Mesothelial cell of epicardium (in vitro differentiated cells): ENCODE measurements at regions not wholly inside any gene's neighbourhood (a gene's known extent, or its start where the extent isn't known, plus 50 kb on each side); places are given as distances from the start of the nearest gene placed in this dataset.
A peak's percentile ranks its signal among the peaks of the same experiment; 100 is the strongest.

Experiments used
- DNase-seq, 2 experiments: peaks; one replicate each; pipeline ENCODE4 v3.0.0; 2021; ENCODE audit warnings: low spot score in 2 of 2; ENCODE audit not compliant: unreplicated experiment in 2 of 2
- H3K27ac Mint-ChIP-seq: 2 replicates; pipeline ENCODE4 v1.8.0; 2021; ENCODE audit warnings: mixed read lengths
- H3K27me3 Mint-ChIP-seq: 2 replicates; pipeline ENCODE4 v1.8.0; 2021; ENCODE audit warnings: low read depth, mixed read lengths
- H3K36me3 Mint-ChIP-seq: 2 replicates; pipeline ENCODE4 v1.8.0; 2021; ENCODE audit warnings: mixed read lengths
- H3K4me1 Mint-ChIP-seq: 2 replicates; pipeline ENCODE4 v1.8.0; 2021; ENCODE audit warnings: mixed read lengths
- H3K4me3 Mint-ChIP-seq: 2 replicates; pipeline ENCODE4 v1.8.0; 2021; ENCODE audit warnings: mild to moderate bottlenecking, moderate library complexity, mixed read lengths
- H3K9me3 Mint-ChIP-seq: 2 replicates; pipeline ENCODE4 v1.8.0; 2021; ENCODE audit warnings: mixed read lengths
- TF ChIP-seq, protein P1 (sequence below): fragments of 200-600 bp; sonication (generic); IDR thresholded peaks from one replicate; pipeline ENCODE4 v1.5.0; 2021; ENCODE audit warnings: antibody characterized with exemption; ENCODE audit not compliant: unreplicated experiment

GRCh38 chr5:56681346-56681745 is 134.0 kb upstream of the MAP3K1 start:
- no peak overlapping the region for H3K27ac Mint-ChIP-seq
- DNase-seq, result no peak
- no peaks in the 10 kb centered on the region for H3K27me3 Mint-ChIP-seq
- H3K9me3 Mint-ChIP-seq, result peaks cover 12% of the 10 kb centered on the region
- H3K4me1 Mint-ChIP-seq, result peaks cover 8% of the 10 kb centered on the region
- TF ChIP-seq, protein P1, sequence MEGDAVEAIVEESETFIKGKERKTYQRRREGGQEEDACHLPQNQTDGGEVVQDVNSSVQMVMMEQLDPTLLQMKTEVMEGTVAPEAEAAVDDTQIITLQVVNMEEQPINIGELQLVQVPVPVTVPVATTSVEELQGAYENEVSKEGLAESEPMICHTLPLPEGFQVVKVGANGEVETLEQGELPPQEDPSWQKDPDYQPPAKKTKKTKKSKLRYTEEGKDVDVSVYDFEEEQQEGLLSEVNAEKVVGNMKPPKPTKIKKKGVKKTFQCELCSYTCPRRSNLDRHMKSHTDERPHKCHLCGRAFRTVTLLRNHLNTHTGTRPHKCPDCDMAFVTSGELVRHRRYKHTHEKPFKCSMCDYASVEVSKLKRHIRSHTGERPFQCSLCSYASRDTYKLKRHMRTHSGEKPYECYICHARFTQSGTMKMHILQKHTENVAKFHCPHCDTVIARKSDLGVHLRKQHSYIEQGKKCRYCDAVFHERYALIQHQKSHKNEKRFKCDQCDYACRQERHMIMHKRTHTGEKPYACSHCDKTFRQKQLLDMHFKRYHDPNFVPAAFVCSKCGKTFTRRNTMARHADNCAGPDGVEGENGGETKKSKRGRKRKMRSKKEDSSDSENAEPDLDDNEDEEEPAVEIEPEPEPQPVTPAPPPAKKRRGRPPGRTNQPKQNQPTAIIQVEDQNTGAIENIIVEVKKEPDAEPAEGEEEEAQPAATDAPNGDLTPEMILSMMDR, result no peak
- H3K36me3 Mint-ChIP-seq, result no peaks in the 10 kb centered on the region
- no peak overlapping the region for H3K4me3 Mint-ChIP-seq

GRCh38 chr5:56680731-56681130 is 134.6 kb upstream of the MAP3K1 start:
- H3K36me3 Mint-ChIP-seq, result no peaks in the 10 kb centered on the region
- H3K27me3 Mint-ChIP-seq, result no peaks in the 10 kb centered on the region
- H3K4me3 Mint-ChIP-seq, result no peak overlapping the region
- TF ChIP-seq, protein P1, result no peak
- no peak overlapping the region for H3K27ac Mint-ChIP-seq
- peaks cover 17% of the 10 kb centered on the region for H3K9me3 Mint-ChIP-seq
- peaks cover 14% of the 10 kb centered on the region for H3K4me1 Mint-ChIP-seq
- no peak for DNase-seq

DNA sequence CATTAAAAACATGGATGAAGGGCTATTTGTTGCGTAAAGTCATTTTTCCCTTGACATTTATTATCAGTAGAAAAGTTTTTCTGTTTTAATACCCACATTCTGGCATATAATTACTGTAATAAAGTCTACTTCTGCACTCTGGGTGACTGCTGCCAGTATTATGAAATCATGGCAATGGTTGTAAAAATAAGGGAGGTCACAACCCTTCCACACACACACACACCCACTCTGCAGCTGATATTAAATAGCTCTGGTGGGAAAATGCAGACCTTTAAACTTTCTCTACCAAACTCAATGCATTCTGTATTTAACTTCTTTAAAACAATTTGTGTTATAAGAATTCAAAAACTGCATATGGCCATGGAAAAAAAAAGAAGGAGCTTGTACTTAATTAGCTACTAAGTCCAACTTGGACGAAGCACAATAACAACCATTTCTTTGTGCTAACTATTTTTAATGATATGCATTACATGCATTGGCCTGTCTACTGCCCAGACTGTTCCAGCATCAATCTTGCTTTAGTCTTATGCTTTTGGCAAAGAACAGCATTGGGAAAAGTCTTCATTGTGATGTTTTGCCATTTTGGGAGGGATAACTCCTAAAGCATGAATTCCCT is 137.6 kb upstream of the MAP3K1 start:
- Mint-ChIP-seq H3K4me3 (no peak overlapping the region), H3K9me3 (peaks cover 21% of the 10 kb centered on the region), H3K4me1 (peaks cover 17% of the 10 kb centered on the region), H3K27me3 (no peaks in the 10 kb centered on the region), H3K36me3 (no peaks in the 10 kb centered on the region), H3K27ac (no peak overlapping the region)
- TF ChIP-seq, protein P1, result no peak
- no peak for DNase-seq

GRCh38 chr5:56676091-56676768 is 139.1 kb upstream of the MAP3K1 start:
- TF ChIP-seq, protein P1, result no peak
- no peaks in the 10 kb centered on the region for H3K27me3 Mint-ChIP-seq
- DNase-seq, result no peak
- H3K9me3 Mint-ChIP-seq, result peaks cover 21% of the 10 kb centered on the region
- no peak overlapping the region for H3K4me3 Mint-ChIP-seq
- no peaks in the 10 kb centered on the region for H3K36me3 Mint-ChIP-seq
- peaks cover 17% of the 10 kb centered on the region for H3K4me1 Mint-ChIP-seq
- peak overlapping the region; percentile 39 for H3K27ac Mint-ChIP-seq

- H3K9me3 Mint-ChIP-seq, result peaks cover 16% of the 10 kb centered on the region
- no peaks in the 10 kb centered on the region for H3K27me3 Mint-ChIP-seq
- no peak overlapping the region for H3K27ac Mint-ChIP-seq
- H3K36me3 Mint-ChIP-seq, result no peaks in the 10 kb centered on the region
- H3K4me3 Mint-ChIP-seq, result no peak overlapping the region
- no peak for DNase-seq
- TF ChIP-seq, protein P1, result no peak
- H3K4me1 Mint-ChIP-seq, result peaks cover 28% of the 10 kb centered on the region
Observed at GRCh38 chr5:56674441-56674840, 140.9 kb upstream of the MAP3K1 start.
